ENCODE measurements at regions not wholly inside any gene's neighbourhood (a gene's known extent, or its start where the extent isn't known, plus 50 kb on each side); places are given as distances from the start of the nearest gene placed in this dataset.

DNA sequence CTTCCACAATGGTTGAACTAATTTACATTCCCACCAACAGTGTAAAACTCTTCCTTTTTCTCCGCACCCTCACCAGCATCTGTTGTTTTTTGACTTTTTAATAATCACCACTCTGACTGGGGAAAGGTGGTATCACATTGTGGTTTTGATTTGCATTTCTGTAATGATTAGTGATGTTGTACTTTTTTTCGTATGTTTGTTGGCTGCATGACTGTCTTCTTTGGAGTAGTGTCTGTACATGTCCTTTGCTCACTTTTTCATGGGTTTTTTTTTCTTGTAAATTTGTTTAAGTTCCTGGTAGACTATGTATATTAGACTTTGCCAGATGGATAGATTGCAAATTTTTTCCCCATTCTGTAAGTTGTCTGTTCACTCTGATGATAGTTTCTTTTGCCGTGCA, 574.8 kb downstream of the KCNJ3 start:
- in situ Hi-C loops (cut with MboI; ENCODE audit: low sequenced_read_pairs) = no loop called here
- POLR2A ChIA-PET (ENCODE audit: unreplicated experiment) = no interaction called here
- CTCF ChIA-PET = no interaction called here
- Histone ChIP-seq H3K9me3 (ENCODE audit: control insufficient read depth, insufficient read depth, low read length) (peaks cover 3% of the 10 kb centered on the region), H3K4ac (ENCODE audit: low read depth, low read length) (no peak overlapping the region), H3K27me3 (ENCODE audit: control insufficient read depth, insufficient read depth, low read length) (no peaks in the 10 kb centered on the region), H2AK9ac (replicated peaks; ENCODE audit: low read depth, low read length, poor library complexity) (no peak overlapping the region), H3K23ac (ENCODE audit: low read depth, low read length) (no peak overlapping the region), H2BK20ac (ENCODE audit: low read depth, low read length) (no peak overlapping the region), H3K79me1 (ENCODE audit: low read depth in 1 of 2, low read length in 2 of 2) (no peaks in the 10 kb centered on the region), H2BK5ac (ENCODE audit: low read depth, low read length, poor library complexity, severe bottlenecking) (no peak overlapping the region), H3K18ac (ENCODE audit: low read depth, low read length) (no peak overlapping the region), H3K9ac (ENCODE audit: low read depth, low read length) (no peak overlapping the region), H3K4me1 (ENCODE audit: control insufficient read depth, insufficient read depth, low read length) (no peaks in the 10 kb centered on the region), H3K14ac (replicated peaks; ENCODE audit: low read depth, low read length) (no peak overlapping the region), H3K27ac (ENCODE audit: insufficient read depth, low read length) (no peak overlapping the region), H3K9me1 (ENCODE audit: insufficient read depth, low read length) (no peaks in the 10 kb centered on the region), H4K20me1 (ENCODE audit: insufficient read depth, low read length) (no peaks in the 10 kb centered on the region), H4K91ac (ENCODE audit: insufficient read depth, low read depth, low read length) (no peak overlapping the region), H3K4me2 (ENCODE audit: low read depth, low read length) (no peak overlapping the region), H3K4me3 (ENCODE audit: insufficient read depth, low read depth, low read length) (no peak overlapping the region), H3K36me3 (ENCODE audit: control insufficient read depth, insufficient read depth, low read length) (no peaks in the 10 kb centered on the region), H3K56ac (ENCODE audit: extremely low read depth, insufficient read depth, low read length) (no peak overlapping the region), H2AFZ (replicated peaks; ENCODE audit: low read length, poor library complexity) (no peak overlapping the region), H4K8ac (ENCODE audit: low read depth in 2 of 2, low read length in 2 of 2) (no peak overlapping the region), H2BK120ac (ENCODE audit: low read depth, low read length) (no peak overlapping the region), H4K5ac (ENCODE audit: low read depth, low read length) (no peak overlapping the region), H2AK5ac (ENCODE audit: low read depth, low read length) (no peak overlapping the region), H2BK15ac (ENCODE audit: low read depth, low read length) (no peak overlapping the region)
- ATAC-seq (ENCODE audit: low read depth) = no peak
- TF ChIP-seq SMC3 (IDR thresholded peaks at IDR 0.05; ENCODE audit: low read depth, low read length) (no peak), FOS (IDR thresholded peaks at IDR 0.05; ENCODE audit: low read depth, low read length) (no peak), MAZ (IDR thresholded peaks at IDR 0.05; ENCODE audit: borderline replicate concordance, low read depth, low read length) (no peak), CEBPB (IDR thresholded peaks at IDR 0.05; ENCODE audit: low read depth, low read length) (no peak), RAD21 (IDR thresholded peaks at IDR 0.05; ENCODE audit: low read length) (no peak), RCOR1 (IDR thresholded peaks at IDR 0.05; ENCODE audit: insufficient replicate concordance, low read length) (no peak), CTCF (conservative IDR thresholded peaks at IDR 0.05; ENCODE audit: low read depth, low read length) (no peak), MAFK (IDR thresholded peaks at IDR 0.05; ENCODE audit: low read depth, low read length) (no peak)
- TF ChIP-seq, protein P1, sequence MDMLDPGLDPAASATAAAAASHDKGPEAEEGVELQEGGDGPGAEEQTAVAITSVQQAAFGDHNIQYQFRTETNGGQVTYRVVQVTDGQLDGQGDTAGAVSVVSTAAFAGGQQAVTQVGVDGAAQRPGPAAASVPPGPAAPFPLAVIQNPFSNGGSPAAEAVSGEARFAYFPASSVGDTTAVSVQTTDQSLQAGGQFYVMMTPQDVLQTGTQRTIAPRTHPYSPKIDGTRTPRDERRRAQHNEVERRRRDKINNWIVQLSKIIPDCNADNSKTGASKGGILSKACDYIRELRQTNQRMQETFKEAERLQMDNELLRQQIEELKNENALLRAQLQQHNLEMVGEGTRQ (IDR thresholded peaks at IDR 0.05; ENCODE audit: low read depth, low read length) = no peak
- WGBS, 2 experiments (ENCODE audit: extremely low coverage in 2 of 2, insufficient read length in 1 of 2) = no CpG with 5 or more reads among the region's 3 CpGs
- no TSS peak for BruUV-seq (replicated peaks)
- intact Hi-C loops (cut with micrococcal nuclease) = no loop called here
- no peak for DNase-seq
- dilution Hi-C loops (cut with HindIII; ENCODE audit: low sequenced_read_pairs, unreplicated experiment) = no loop called here

Data from IMR-90 (cell line).